HCT116 (cell line): ENCODE measurements at regions not wholly inside any gene's neighbourhood (a gene's known extent, or its start where the extent isn't known, plus 50 kb on each side); places are given as distances from the start of the nearest gene placed in this dataset.

Experiments used
- CEBPB ChIP-seq: IDR thresholded peaks from 2 replicates; pipeline ENCODE4 v1.6.1; 2012; ENCODE audit warnings: low read depth
- CTCF ChIP-seq, 3 experiments: fragments of 200-600 bp in 1 of 3; sonication (generic) in 1 of 3; IDR thresholded peaks in 2 of 3; conservative IDR thresholded peaks in 1 of 3; 2 replicates each; pipeline ENCODE4 v1.5.1; 2012 to 2017; ENCODE audit warnings: low read depth in 2 of 3, low read length in 2 of 3, antibody characterized with exemption in 1 of 3, borderline replicate concordance in 1 of 3, control low read depth in 1 of 3, mild to moderate bottlenecking in 1 of 3, mixed read lengths in 1 of 3, mixed run types in 1 of 3, moderate library complexity in 1 of 3; ENCODE audit not compliant: insufficient read depth in 1 of 3
- EZH2 ChIP-seq: fragments of 200-600 bp; sonication (generic); IDR thresholded peaks from 2 replicates; pipeline ENCODE4 v1.6.1; 2017; ENCODE audit warnings: antibody characterized with exemption, mixed run types
- POLR2A ChIP-seq: IDR thresholded peaks from 2 replicates; pipeline ENCODE4 v1.7.0; 2011; ENCODE audit warnings: borderline replicate concordance; ENCODE audit not compliant: insufficient read depth, insufficient read length; ENCODE audit errors: extremely low read depth
- POLR2AphosphoS5 ChIP-seq: IDR thresholded peaks from 2 replicates; pipeline ENCODE4 v1.6.1; 2011; ENCODE audit warnings: mild to moderate bottlenecking, low read depth, low read length, moderate library complexity
- SIN3A ChIP-seq: IDR thresholded peaks from 2 replicates; pipeline ENCODE4 v1.6.1; 2012; ENCODE audit warnings: low read depth
- ZBTB33 ChIP-seq: IDR thresholded peaks from 2 replicates; pipeline ENCODE4 v1.6.1; 2011; ENCODE audit warnings: mild to moderate bottlenecking, low read length, moderate library complexity; ENCODE audit not compliant: insufficient replicate concordance; ENCODE audit errors: extremely low read depth
- ZNF274 ChIP-seq: fragments of 200-500 bp; sonication (Bioruptor generic); IDR thresholded peaks from 2 replicates; pipeline ENCODE4 v1.6.1; 2014; ENCODE audit warnings: mild to moderate bottlenecking, low read depth, low read length, inconsistent platforms

- TF ChIP-seq SIN3A: no peak
- TF ChIP-seq POLR2A: no peak
- no peak for TF ChIP-seq ZBTB33
- TF ChIP-seq CEBPB: no peak
- TF ChIP-seq CTCF (IDR thresholded peaks at IDR 0.05 in 2 of 3, conservative IDR thresholded peaks at IDR 0.05 in 1 of 3; ENCODE audit: borderline replicate concordance in 1 of 3, insufficient read depth in 1 of 3, low read depth in 2 of 3, low read length in 2 of 3): no peak
- TF ChIP-seq EZH2: no peak
- no peak for TF ChIP-seq POLR2AphosphoS5
- TF ChIP-seq ZNF274: no peak
These were observed 180.2 kb downstream of the PTPN20 start for GRCh38 chr10:47091421-47091820.
